ENCODE measurements at regions not wholly inside any gene's neighbourhood (a gene's known extent, or its start where the extent isn't known, plus 50 kb on each side); places are given as distances from the start of the nearest gene placed in this dataset.

DNA sequence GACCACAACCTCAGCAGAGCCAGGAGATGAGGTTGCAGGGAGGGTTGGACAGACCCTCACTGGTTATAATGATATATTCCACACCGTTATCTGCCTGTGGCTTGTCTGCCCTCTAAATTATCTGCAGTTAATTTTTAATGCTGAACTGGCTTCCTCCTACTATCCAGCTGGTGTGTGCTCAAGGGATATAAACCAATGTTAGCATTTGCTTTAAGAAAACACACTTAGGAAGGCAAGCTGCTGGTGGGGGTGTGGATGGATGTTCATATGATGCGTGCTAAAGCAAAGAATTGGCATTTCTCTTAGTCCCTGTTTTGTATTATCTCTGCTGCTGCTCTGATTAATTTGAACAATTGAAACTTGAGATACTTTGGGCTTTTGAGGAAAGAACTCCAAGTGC is 132.2 kb upstream of the NPVF start:
- DNase-seq (ENCODE audit: low read depth in 2 of 2): no peak

DNA sequence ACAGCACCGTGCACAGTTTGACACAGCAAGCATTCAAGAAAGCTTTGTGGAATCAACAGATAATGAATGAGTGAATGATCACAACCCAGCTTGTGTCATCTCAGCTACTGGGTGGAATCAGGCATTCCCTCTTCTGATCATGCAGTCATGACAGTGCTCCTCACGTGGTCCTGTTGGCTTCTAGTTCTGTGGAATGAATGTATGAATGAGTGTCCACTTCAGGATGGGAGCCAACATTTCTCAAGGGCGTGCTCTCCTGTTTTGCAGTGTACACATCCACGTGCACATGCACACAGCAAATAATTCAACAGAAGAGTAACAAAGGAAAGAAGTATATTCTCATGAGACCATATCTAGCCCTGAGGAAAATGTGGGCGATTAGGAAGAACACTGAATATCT is 133.1 kb upstream of the NPVF start:
- no peak for DNase-seq (ENCODE audit: low read depth in 2 of 2)

DNA sequence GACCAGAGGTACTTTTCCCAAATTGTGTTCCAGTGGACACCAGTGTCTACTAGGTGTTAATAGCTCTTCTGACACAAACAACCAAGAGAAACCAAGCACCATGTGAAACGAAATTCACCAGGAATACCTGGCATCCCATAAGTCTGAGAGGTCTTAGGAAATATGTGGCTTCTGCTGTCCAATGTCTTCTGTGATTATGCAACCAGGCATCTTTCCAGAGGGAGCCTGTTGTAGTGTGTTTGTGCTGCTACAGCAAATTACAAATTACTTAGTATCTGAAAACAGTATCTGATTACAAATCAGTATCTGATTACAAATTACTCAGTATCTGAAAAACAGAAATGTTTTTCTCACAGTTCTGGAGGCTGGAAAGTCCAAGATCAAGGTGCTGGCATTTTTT is 133.6 kb upstream of the NPVF start:
- DNase-seq (ENCODE audit: low read depth in 2 of 2): no peak

DNA sequence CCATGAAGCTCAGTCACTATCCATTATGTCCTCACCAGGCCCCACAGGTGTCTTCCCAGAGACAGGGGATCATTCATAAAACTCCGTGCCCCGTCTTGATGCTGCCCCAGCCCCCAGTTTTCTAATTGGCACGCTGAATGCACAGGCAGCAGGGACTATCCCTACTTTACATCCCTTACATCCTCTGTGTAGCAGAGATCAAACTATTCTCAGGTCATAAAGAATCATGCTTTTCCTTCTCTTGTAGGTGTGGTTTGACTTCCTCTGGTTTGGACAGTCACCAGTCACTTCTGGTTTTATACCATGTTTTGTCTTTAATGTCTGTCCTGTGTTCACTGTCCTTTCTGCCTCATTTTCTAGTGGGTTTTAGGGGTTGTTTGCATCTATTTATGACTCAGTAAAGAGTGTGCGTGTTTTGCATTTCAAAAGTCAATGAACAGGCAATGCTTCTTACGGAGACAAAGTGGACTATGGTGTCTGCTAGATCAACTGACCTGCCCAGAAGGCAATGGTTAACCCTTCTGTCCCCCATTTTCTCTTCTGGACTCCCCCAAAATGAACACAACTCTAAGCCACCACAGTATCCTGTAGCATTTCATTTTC is 140.4 kb upstream of the NPVF start:
- DNase-seq (ENCODE audit: low read depth in 2 of 2): no peak

DNA sequence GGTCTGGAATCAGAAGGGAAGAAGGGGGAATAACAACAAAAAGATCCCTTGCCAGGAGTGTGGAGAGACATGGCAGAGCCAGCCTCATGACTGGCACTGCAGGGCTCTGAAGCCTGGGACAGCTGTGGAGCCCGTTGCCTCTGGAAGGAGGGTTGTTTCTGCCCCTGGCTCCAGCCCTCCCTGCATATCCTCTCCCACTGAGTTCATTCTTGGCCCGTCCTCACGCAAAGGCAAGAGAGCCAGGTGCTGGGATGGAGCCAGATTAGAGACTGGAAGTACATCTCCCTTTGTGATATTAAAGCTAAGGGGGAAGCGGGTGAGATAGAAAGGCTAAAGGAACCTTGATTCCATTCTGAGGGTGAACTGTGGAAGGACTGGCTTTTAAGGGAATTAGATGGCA is 141.5 kb upstream of the NPVF start:
- DNase-seq (ENCODE audit: low read depth in 2 of 2): no peak

DNA sequence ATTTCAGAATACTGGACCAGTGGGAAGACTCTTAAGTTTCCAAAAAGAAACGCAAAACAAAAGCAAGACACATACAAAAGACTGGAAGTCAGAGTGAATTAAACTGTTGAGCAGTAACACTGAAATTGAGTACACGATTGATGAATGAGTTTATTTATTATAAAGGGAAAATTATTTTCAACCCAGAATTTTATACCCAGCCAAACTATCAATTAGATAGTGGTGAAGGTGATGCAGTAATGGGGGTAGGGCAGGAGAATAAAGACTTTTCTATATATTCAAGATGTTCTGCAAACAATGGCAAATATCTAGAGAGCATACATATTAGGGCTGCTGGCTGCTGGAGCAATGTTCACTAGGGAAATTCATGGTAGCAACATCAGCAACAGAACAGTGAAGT is 143.7 kb upstream of the NPVF start:
- DNase-seq (ENCODE audit: low read depth in 2 of 2): no peak

DNA sequence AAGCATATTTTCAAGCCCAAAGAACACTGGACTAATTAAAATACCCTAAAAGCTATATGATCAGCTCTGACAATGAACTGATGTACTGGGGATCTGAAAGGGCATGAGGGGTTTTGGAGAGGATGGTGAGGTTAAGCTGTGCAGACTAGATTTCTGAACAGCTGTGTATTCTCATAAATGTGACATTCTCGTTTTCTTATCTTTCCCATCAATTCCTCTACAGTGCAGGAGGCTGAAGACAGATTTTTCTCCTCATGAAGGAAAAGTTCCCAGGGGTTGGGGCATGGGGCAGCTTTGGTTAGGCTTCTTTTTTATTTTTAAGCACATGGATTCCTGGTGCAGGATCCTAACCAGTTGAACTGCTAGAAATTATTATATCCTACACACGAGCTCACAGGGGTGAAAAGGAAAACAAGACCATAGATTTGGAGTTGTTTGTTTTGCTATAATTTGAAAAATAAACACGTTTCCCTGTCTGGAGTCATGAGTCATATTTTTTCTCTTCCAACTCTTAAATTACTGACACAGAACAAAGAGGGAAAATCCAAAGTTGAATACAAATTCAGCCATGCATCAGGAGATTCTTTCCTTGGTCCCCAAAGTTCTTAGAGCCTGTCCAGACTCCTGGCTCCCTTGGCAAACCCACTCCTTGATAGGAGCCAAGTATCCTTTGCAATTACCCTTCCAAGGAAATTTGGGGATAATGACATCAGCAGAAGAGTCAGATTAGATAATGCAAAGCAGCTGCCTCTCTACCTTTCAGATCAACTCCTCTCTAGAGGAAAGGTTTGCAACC is 147.7 kb upstream of the NPVF start:
- no peak for DNase-seq (ENCODE audit: low read depth in 2 of 2)

DNA sequence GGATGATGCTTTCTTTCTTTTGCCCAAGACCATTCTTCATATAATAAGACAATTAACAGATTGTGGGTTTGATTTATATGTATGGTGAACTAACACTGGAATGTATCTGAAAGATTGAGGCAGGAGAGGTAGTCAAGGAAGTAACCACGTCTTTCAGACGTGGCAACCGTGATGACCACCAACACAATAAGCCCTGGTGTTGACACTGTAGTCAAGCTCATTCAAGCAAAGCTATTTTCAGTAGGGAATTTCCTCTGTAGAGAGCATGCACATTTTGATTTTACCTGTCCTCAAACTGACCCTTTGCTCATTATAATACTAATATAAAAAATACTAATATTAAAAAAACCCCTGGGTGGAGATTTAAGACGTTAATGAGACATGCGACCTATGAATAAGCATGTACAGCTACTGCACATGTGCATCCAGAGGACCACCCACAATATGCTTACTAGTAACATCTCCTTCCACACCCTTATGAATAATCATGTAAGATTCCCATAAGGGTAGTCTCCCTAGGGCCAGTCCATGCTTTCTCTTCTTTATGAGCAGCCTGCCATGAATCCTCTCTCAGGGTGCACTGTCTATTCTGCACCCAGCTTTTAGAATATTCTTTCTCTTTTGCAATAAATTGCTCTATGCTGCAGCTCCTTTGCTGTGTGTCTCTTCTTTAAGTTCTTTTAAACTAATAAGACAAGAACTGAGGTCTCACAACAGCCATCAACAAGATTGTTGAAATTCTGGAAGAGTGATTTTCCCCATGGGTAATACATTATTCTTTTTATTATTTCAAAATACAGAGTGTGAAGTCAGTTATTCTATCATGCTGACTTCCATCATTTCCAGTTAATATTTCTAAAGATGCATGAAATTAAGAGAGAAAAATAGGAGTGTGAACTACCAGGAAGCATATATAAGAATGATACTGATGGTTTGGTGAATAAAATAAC is 151.3 kb upstream of the NPVF start:
- DNase-seq (ENCODE audit: low read depth in 2 of 2): no peak

DNA sequence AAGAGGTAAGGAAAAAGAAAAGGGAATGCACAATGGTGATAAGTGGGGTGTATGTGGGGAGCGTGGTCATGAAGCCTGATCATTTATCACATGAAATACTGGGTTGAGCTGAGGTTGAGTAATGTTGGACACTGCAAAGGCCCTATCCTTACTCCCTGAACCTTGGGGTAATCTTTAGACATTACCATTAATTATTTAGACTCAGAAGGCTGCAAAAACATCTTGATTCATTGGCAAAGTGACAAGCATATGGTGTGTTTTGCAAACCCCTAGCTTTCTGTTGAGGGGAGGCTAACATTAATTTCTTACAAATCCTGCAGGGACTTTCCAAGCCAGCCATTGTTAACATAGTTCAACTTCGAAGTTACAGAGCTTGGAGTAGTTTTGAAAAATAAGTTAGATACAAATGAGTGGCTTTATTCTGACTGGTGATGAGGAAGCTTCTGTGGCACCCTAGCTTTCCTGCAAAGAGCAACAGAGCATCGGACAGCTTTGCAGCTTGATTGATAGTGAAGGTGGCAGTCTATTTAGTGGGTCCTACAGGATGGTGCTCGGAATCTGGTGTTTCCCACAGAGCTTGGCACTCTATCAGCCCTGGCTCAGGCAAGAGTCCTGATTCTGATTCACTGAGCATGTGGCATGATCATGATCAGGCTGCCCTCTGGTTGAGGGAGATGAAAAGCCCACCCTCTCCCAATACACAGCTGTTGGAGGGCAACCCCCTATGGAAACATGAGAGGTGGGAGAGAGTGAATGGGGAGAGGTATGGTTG is 153.7 kb upstream of the NPVF start:
- no peak for DNase-seq (ENCODE audit: low read depth in 2 of 2)

DNA sequence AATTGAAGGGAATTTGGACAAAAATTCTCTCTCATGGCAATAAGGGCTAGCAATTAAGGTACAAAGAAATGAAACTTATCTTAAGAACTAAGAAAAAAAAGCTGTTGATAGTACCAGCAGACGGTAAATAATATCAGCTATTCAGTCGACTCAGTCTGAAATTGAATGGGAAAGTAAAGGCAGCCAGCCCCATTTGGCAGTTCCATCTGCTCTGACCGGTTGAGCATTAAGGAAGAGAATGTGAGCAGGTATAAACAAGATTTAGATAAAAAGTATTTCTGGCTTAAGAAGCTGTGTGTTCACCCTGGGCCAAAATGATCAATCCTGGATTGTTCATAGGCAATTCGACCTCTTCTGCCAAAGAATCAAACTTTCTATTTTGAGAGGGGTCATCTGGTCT is 154.6 kb upstream of the NPVF start:
- no peak for DNase-seq (ENCODE audit: low read depth in 2 of 2)

DNA sequence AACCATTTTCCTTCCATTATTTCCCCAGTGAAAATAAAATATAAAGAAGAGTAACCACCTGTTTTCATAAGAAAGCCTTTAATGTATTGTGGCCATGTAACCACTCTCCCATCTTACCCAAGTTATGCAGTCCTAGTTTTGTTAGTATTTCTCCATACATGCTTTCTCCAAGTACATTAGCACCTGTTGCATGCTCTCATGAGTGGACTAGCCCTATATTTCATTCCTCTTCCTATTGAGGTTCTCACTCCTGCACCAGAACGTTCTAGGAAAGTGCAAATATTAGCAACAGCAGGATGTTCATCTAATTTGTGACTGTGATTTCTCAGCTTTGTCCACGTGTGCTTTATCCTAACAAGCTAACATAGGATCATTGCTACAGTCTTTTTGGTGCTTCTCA is 155.1 kb upstream of the NPVF start:
- DNase-seq (ENCODE audit: low read depth in 2 of 2): no peak

DNA sequence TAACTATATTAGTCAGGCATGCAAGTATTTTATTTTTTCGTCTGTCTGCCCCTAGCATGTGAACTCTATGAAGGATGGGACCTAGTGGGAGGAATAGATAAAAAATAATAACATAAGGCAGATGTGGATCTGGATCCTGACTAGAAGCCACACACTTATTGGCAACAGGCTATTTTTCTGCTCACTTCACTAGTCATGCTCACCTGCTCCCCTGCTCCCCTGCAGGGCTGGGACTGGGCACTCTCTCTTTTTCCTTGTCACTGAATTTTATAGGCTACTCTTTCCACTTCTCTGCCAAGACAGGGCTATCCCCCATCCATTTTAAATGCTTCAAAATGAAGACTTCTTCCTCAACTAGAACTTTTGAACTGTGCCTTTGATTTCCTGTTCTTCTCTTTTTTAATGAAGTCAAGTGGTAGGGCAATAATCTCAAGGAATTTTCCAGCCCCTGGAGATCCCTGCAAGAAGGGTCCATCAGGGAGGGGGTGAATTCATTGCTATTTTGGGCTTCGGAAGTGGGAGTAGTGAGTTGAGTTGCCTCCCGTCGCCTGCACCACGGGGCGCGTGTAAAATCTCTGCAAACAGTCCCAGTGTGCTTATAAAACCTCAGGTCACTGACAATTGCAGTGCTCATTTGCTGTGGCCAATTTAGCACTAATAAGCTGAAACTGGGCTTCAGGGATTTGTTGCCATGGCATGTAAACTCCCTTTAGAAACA is 156.7 kb upstream of the NPVF start:
- no peak for DNase-seq (ENCODE audit: low read depth in 2 of 2)

DNA sequence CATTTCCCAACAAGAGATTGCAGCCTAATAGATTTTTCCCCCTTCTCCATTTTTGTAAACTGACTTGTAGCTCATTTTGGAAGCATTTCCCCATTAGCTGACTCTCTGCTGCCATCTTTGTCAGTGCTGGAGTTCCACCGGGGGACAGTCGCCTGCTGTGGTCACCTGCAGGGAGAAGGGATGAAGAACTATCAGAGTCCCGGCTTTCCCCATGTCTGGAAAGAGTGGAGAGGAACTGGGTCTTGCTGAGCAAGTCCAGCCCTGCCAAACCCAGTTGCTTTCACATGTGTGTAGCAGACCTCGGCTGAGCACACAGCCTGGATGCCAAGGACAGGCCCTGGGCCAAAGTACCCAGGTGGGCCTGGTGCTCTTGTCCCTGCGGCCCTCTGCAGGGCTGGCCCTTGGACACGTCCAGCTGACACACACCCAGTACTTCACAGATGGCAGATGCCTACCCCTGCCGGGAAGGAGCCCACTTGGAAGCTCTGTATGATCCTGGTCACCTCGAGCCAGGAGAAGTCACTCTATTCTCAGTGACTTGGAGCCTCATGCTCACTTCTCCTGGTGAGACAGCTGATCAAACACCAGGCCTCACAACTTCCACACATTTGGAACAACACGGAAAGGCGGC is 157.3 kb upstream of the NPVF start:
- no peak for DNase-seq (ENCODE audit: low read depth in 2 of 2)

DNA sequence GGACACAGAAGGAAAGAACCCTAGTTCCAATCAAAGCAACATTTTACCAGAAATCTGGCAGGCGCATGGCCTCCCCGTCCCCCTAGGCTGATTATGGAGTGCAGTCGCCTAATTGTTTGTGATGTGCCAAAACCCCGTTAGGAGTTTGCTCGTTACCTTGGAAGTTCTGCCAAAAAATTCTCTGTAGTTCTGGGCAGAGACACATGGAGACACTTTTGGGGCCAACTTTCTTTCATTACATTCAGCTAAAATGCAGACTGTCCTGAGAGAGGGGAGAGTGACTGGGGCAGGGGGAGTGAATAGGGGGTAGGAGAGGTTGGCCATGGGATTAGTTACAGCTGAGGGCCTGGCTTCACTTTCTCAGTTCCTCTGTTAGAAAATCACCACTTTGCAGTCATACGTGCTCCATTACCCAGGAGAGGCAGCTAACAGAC is 158.0 kb upstream of the NPVF start:
- no peak for DNase-seq (ENCODE audit: low read depth in 2 of 2)

DNA sequence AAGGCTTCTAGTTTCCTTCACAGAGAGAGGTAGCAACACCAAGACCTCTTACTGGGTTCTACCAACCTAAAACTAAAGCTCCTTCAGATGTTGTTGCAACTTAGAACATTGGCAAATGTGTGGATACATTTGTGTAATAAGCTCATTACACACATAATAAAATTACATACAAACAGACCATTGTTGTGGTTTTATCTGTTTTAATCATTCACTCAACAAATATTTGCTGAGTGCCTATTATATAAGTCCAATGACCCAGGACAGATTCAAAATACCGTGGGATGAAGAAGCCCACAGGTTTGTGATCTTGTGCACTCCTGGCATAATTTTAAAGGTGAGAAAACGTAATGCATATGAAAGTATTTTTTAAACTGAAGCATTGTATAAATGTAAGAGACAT is 160.4 kb upstream of the NPVF start:
- no peak for DNase-seq (ENCODE audit: low read depth in 2 of 2)

DNA sequence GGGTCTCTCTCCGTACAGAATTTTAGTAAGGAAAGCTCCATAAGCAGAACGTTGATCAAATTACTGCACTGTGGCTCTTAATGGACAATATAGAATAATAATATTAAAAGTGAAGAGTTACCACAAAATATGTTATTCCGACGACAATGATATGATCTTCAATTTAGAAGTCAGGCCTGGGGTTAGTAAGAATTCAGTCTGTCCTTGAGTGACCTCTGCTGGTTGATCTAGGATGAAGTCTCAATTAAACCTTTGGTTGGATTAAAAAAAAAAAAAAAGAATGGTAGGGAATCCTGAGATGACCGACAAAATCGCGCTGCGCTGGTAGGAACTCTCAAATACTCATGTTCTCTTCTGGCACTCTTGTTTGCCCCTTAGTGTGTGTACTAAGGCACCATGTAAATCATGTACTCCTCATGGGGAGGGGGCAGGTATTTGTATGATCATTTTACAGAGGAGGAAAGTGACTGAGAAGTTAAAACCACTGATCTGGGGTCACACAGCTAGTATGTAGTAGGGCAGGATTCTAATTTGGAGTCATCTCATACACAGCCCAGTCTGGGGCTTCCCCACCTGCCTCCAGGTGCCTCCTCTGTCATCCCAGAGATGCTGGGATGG is 161.3 kb upstream of the NPVF start:
- no peak for DNase-seq (ENCODE audit: low read depth in 2 of 2)

DNA sequence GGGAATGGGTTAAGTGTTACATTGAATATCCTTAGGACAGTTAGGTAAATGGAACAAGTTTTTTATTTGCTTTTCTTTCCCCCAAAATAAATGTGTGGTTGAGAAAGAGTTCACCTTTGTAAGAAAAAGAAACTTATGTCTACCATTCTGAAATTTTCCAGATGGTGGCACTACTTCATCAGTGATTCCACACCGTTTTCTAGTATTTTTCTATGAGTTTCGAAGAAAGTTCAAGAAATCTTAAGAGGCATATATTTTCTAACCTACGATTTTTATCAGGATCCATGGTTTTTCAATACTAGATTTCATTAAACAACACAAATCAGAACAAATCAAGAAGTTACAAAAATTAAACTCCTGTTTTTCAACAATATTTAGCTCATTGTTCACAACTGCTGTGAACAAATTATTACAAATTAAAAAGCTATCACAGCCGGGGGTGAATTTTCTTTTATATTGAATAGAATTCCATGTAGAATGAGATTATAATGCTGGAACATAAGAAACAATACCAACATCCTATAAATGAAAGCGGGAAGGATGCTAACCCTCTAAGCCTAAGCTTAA is 163.1 kb upstream of the NPVF start:
- DNase-seq (ENCODE audit: low read depth in 2 of 2): no peak

DNA sequence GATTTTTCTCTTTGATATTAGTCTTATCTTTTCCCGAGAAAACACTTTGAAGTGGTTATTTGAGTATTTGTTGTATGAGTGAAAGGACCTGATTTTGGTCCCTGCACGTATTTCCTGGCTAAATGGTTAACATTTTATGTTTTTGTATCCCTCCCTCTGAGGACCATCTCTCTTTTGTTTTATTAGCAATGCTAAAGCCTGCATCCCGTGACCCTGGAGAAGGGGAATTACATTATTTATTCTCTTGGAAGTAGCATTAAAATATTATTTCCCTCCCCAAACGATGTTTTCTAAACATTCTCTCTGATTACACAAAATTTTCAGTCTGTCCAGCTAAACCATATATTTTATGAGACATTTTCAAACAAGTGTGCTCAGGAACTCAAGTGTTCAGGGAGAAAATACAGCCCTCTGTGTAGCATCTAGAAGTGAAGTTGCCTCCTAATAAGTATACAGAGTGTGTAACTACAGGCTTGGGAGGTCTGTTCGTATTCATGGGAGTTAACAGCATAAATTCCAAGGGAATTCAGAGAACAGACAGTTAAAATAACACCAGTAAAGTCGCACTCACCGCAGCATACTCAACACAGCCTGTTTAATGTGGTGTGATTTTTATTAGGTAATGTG is 163.8 kb upstream of the NPVF start:
- no peak for DNase-seq (ENCODE audit: low read depth in 2 of 2)

DNA sequence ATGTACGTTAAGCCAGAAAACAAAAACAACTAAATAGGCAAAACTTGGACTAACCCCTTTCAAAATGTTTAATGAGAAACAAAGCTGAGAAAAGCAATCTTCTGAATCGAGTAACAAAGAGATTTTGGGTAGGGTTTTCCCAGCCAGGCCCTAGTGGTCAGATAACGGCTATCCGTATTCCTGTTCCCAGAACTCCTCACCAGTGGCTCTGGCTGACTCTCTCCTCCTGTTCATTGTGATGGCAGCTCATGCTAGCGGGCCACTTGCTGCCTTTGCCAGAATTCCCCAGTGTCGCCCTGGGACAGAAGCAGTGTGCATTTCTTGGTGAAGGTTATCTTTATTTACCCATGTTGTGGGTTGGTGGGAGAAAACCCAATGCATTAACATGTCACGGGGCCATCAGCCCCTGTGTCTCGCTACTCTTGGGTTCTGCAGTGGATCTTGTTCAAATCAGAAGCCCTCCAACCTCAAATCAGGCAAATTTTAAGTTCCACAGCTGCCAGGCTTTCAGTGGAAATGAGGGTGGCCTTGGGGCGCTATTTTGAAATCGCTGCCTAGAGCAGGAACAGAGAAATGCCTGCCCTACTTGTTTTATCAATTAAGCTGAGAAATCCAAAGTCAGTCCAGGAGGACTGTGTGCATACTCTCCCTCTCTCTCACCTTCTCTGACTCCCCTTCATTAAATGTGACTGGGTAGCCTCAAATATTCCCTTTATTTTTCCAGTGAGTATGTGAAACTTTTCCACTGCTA is 164.5 kb upstream of the NPVF start:
- DNase-seq (ENCODE audit: low read depth in 2 of 2): no peak

Data from stimulated activated CD4-positive, alpha-beta T cell treated with anti-CD3 and anti-CD28 coated beads, Interleukin-15, amount 100 ng/mL, for 48 hours (primary cell).